GM12864 (cell line): ENCODE measurements at regions not wholly inside any gene's neighbourhood (a gene's known extent, or its start where the extent isn't known, plus 50 kb on each side); places are given as distances from the start of the nearest gene placed in this dataset.

Source experiments
- DNase-seq: peaks from one replicate; pipeline ENCODE4 v3.0.0-alpha.2; 2011; ENCODE audit warnings: low read depth
- H3K4me3 ChIP-seq: 2 replicates; pipeline ENCODE4 v1.5.1; 2011; ENCODE audit warnings: mild to moderate bottlenecking, low read depth, low read length, control low read depth
- TF ChIP-seq, protein P1 (sequence below): IDR thresholded peaks from 2 replicates; pipeline ENCODE4 v1.5.1; 2011; ENCODE audit warnings: low read depth, mild to moderate bottlenecking, moderate library complexity, low read length, control low read depth, inconsistent platforms; ENCODE audit errors: missing control alignments

GRCh38 chr2:56133931-56134629, 49.7 kb upstream of the CCDC85A start:
- H3K4me3 ChIP-seq: no peak overlapping the region
- TF ChIP-seq, protein P1, sequence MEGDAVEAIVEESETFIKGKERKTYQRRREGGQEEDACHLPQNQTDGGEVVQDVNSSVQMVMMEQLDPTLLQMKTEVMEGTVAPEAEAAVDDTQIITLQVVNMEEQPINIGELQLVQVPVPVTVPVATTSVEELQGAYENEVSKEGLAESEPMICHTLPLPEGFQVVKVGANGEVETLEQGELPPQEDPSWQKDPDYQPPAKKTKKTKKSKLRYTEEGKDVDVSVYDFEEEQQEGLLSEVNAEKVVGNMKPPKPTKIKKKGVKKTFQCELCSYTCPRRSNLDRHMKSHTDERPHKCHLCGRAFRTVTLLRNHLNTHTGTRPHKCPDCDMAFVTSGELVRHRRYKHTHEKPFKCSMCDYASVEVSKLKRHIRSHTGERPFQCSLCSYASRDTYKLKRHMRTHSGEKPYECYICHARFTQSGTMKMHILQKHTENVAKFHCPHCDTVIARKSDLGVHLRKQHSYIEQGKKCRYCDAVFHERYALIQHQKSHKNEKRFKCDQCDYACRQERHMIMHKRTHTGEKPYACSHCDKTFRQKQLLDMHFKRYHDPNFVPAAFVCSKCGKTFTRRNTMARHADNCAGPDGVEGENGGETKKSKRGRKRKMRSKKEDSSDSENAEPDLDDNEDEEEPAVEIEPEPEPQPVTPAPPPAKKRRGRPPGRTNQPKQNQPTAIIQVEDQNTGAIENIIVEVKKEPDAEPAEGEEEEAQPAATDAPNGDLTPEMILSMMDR: no peak
- DNase-seq: no peak
